Right ventricle myocardium superior (tissue), 1 donor: ENCODE measurements at regions not wholly inside any gene's neighbourhood (a gene's known extent, or its start where the extent isn't known, plus 50 kb on each side); places are given as distances from the start of the nearest gene placed in this dataset.
"Not testable (repeated sequence)": the region's sequence is repeated elsewhere in the genome, so short reads cannot be mapped to it uniquely, and the experiment has no call there.

Source experiments
- ATAC-seq: fragments of 200-7000 bp; cut with Tn5 transposase; one replicate; pipeline ENCODE4 v1.9.1; 2020; ENCODE audit warnings: mild to moderate bottlenecking; ENCODE audit not compliant: poor library complexity
- DNase-seq: peaks from one replicate; pipeline ENCODE4 v3.0.0-alpha.2; 2020
- intact Hi-C: fragments of 100-400 bp; cut with DNase I; formaldehyde crosslinking; loops from one replicate; pipeline ENCODE4 v1.11.2; 2022
- donor health status: DM: no; HTN: yes; CAD: no; lungs with severe emphysema.

DNA sequence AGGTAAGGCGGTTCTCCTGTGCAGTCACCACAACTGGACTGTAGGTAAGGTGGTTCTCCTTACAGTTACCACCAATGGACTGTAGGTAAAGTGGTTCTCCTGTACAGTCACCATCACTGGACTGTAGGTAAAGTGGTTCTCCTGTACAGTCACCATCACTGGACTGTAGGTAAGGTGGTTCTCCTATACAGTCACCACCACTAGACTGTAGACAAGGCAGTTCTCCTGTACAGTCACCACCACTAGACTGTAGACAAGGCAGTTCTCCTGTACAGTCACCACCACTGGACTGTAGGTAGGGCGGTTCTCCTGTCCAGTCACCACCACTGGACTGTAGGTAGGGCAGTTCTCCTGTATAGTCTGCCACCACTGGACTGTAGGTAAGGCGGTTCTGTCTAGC is 212.3 kb downstream of the TFAP2A start:
- ATAC-seq: no peak
- DNase-seq: no peak
- intact Hi-C loops: no loop called here

DNA sequence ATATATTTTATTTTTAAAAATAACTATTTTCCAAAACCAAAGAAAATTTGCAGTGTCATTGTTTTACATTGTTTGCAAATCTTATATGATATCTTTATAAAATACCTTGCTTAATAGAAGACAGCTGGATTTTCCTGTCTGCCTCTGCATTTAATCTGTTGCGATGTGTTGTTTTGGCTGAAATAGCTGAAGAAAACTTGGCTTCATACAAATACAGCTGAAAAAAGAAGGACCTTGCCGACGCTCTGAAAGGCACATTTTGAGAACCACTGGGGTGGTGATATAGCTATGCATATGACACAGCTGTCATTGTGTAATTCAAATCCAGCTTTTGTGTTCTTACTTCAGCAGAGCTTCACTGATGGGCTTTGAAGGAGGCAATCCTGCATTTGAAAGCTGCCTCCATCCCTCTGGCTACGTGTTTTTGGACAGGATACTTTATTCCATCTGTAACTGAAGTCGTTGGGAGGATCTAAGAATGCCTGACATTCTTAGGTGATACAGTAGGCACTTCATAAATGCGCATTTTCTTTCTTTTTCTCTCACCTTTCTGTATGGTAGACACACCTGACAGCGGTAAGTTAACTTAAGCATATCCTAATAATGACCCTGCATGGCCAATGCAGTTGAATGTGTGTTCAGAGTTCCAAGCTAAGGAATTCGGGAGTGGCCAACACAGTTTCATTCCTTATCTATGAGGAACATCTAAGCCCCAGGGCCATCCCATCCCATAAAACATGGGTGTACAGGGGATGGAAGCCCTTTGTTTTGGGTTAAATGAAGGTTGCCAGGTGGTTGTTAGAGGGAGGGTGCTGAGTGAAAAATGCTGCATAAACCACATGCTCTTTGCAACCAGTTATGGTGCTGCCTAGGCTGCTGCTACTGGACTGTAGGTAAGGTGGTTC is 213.0 kb downstream of the TFAP2A start:
- DNase-seq (no peak), ATAC-seq (no peak)
- intact Hi-C loops: no loop called here

DNA sequence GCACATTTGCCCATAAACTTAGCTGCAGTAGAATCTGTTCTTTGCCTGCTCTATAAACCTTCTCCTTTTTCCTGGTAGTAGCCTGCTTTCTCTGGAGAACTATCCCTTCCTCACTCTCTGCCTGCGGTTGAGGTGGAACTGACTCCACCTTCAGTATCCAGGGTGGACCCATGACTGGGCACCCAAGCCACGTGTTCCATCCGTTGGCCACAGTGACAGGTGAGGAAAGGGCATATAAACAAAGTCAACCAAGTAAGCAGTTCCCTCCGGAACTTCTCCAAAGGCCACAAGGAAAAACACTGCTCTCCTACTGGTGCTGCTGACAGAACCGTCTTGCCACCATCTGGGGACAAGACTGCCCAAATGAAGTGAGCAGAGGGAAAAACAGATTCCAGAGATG is 218.8 kb downstream of the TFAP2A start:
- ATAC-seq: no peak
- DNase-seq: no peak
- intact Hi-C loops: no loop called here

DNA sequence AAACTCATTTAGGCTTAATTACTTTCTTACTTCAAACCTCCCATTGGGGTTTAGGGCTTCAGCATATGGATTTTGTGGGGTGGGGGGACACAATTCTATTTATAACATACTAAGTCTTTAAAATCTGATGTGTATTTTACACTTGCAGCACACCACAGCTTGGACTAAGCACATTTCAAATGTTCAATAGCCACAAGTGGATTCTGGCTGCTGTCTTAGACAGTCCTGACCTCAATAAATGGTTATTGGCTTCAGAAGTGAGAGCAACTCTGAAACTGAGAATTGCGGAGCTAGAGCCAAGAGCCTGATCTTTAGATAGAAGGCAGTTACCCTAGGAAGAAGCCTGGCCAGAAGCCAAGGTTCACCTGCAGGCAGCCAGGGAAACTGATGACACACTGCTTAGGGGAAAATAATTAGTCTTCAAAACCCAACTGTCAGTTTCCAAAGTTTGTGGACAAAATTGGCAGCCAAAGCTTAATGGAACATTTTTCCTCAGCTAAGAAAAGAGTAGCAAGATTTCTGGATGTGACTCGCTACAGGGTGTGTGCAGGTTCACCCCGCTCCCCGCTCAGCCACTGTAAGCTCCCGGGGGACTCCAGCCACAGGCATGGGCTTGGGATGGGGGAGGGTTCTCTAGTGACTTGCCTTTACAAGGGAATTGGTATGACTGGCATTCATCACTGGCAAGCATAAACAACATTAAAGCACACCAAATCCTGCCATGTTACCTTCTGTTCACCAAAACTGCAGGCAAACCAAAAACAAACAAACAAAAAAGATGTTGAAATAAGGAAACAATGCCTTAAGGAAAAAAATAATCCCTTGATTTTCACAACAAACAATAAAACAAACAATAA is 219.8 kb downstream of the TFAP2A start:
- intact Hi-C loops: no loop called here
- DNase-seq (no peak), ATAC-seq (no peak)

DNA sequence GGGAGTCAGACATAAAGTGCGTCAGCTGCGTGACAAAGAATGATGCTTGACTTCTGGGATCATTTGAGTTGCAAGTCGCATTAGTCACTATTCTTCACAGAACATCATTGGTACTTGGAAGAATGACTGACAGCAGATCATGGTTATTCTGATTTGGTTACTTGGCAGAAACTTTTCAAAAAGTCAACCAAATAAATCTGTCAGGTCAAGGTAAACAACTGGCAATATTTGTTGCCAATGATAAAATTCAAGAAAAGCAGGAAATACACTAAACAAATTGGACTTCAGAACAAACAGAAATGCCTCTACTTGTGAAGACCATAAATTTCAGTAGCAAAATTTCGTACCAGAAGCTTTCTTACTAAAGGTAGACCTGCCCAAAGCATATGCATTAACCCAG is 221.6 kb downstream of the TFAP2A start:
- ATAC-seq (no peak), DNase-seq (no peak)
- intact Hi-C loops: no loop called here

DNA sequence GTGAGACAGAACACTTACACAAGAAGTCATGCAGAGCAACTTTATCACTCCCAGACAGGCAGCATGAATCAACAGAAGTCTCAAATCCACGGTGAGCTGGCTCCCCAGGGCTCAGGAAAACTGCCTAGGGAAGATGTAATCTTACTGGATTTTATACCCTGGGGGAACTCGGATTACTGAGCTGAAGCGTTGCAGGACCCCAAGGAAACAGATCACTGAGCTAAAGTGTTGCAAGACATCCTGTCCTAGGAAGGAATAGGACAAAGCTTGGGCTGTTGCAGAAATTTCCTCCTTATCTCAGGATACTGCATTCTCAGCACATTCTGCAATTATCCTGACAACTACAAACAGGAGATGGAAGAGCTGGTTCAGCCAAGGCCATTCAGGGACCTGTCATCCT is 224.8 kb downstream of the TFAP2A start:
- DNase-seq: no peak
- ATAC-seq: no peak
- intact Hi-C loops: no loop called here

DNA sequence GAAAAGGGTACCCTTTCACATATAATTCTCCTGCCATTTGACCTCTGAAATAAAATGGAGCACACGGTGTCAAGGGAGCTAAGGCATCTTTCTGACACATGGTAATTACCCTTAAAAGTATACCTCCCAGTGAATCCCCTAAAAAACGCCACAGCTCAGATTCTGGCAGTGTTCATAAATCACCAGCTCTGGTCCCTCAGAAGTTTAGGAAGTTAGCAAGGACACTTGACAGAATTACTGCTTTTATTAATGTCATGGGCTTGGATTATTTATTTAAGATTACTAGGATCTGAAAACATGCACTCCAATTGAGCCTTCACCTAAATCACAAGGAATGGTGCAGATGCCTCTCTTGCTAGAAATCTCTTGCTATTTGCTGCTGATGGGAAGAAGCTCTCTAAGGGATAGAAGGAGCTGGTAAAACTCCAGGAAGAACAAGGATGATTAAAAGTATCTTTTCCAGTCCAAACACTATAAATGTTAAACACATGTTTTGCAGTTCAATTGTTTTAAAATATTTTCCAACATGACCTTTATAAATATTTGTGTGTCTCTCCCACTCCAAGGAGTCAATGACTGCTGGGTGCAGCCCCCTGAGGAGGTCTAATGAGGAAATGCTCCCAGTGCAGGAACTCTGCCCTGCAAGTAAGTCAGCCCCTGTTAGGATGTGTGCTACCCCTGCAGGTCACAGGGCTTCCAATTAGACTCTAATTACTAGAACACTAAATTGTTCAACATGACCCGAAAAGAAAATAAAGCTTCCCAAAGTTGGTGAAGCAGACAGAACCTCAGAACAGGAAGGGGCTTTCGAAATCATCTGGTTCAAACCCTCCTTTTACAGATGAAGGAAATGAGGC is 230.3 kb downstream of the TFAP2A start:
- ATAC-seq (no peak), DNase-seq (no peak)
- intact Hi-C loops: no loop called here

DNA sequence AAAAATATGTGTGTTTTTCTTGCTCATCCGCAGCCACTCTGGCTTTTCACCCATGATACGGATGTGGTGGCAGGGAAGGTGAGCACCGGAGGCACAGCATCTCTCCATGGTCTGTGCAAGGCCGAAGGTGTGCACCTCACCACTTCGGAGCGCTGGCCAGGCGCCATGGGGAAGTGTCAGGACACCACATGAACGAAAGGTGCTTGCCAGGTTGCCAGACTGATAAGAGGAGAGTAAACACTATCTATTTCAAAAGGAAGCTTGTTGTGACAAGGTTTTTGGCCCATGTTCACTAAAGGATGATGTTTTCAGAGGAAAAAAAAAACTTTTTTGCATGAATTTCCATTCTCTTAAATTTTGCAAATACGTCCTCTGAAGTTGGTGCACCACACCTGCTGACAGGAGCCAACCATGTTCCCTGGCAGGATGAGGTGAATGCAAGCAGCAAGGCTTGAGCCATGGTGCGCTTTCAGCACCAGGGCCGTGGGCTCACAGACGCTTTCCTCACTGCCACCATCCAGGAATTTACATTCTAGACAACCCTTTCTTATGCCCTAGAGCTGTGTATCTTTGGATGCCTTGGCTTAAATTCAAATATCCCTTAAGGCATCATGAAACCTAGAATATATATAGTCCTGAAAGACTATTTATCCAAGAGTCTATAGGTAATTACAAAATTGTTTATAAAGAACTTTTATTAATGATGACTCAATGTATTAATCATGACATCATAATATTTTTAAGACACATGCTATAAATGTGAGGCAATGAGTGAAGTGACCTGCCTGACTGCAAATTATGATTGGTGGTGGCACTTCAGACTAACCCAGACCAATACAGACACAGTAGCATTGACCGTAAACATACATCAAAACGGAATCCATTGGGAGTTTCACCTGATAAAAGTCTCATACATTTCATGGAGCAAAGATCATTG is 234.5 kb downstream of the TFAP2A start:
- intact Hi-C loops: no loop called here
- no peak for DNase-seq
- no peak for ATAC-seq

DNA sequence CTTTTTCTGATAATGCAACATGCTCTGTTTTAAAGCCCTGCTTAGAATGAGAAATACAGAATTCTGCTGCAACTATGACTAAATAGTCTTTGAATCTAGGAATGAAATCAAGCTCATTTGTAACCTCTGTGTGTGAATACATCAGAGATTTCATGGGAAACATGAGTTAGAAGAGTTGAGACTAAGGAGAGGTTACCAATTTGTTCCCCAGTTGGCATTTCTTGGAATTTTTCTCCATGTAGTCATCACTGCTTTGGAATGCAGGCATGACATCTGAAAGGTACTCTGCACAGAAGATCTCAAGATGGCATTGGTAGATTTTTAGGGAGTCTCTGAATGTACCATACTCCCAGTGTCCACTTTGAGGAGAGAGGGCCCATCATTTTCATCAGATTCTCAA is 237.2 kb downstream of the TFAP2A start:
- DNase-seq: no peak
- intact Hi-C loops: no loop called here

DNA sequence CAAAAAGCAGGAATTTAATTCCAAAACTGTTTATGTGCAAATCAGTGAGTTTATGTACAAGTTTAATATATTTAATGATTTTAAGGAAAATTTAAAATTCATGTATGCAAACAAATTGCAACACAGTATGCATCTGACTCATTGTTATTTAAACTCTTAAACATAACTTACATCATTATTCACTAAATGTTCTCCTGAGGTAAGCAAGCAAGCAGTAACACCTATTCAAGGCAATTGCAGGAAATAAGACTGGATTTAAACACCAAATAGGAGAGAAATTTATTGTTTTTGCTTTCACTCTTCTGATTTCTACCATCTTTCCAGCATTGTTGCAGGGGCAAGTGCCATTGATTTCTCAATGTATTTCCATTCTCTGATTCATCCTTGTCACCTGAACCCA is 239.5 kb downstream of the TFAP2A start:
- intact Hi-C loops: no loop called here
- ATAC-seq (no peak), DNase-seq (no peak)

More for the DNA sequence above, 237.2 kb downstream of the TFAP2A start:
- ATAC-seq: no peak

DNA sequence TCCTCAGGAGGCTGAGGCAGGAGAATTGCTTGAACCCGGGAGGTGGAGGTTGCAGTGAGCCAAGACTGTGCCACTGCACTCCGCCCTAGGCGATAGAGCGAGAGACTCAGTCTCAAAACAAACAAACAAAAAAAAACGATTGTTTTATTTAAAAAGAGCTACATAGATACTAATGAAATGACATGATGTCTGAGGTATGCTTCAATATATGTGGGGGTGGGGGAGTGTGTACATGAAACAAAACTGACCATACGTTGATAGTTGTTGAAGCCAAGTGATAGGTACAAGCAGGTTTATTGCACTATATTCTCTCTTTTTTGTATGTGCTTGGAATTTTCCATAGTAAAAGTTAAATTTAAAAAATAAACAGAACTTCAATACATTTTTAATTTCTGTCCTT is 240.1 kb downstream of the TFAP2A start:
- DNase-seq (no peak), ATAC-seq (no peak)
- intact Hi-C loops: no loop called here

DNA sequence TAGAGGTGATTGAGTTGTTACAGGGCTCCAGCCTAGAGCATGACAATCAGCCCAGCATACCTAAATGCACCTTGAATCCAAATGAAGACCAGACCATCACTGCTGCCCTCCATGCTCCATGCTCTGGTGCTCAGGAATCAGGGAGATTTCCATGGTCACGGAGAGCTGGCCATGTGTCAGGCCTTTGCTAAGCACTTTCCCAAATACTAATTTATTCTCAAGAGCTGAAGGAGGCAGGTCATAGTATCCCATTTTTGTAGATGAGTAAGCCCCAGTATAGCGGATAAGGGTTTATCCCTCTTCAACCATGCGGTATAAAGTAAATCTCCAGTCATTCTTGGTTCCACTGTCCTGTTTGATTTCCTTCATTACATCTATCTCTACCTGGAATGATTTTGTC is 240.8 kb downstream of the TFAP2A start:
- DNase-seq (no peak), ATAC-seq (no peak)
- intact Hi-C loops: no loop called here

DNA sequence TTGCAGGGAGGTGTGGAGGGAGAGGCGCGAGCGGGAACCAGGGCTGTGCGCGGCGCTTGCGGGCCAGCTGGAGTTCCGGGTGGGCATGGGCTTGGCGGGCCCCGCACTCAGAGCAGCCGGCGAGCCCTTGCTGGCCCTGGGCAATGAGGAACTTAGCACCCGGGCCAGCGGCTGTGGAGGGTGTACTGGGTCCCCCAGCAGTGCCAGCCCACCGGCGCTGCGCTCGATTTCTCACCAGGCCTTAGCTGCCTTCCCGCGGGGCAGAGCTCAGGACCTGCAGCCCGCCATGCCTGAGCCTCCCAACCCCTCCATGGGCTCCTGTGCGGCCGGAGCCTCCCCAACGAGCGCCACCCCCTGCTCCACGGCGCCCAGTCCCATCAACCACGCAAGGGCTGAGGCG is 243.2 kb downstream of the TFAP2A start:
- DNase-seq, intact Hi-C loops, ATAC-seq: not testable (repeated sequence)

DNA sequence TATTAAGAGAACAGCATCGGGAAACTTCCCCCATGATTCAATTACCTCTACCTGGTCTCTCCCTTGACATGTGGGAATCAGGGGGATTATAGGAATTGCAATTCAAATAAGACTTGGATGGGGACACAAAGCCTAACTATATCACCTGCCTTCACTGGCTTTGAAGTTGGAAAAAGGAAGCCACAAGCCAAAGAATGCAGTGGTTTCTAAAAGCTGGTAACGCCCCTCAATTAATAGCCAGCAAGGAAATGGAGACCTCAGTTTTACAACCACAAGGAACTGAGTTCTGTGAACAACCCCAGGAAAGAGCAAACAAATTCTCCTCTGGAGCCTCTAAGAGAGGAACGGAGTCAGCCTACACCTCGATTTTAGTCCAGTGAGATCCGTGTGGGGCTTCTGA is 244.1 kb downstream of the TFAP2A start:
- ATAC-seq (no peak), DNase-seq (no peak)
- intact Hi-C loops: no loop called here

DNA sequence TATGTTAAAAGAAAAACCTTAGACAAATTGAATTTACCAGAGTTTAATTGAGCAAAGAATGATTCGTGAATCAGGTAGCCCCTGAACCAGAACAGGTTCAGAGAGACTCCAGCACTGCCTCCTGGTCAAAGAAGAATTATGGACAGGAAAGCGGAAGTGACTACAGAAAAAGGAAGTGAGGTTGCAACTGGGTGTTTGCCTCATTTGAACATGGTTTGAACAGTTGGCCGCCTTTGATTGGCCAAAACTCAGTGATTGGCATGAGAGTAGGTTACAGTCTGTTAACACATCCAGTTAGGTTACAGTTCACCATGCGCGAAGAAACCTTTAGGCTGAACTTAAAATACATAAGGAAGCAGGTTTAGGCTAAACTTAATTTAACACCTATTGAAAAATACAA is 248.8 kb downstream of the TFAP2A start:
- intact Hi-C loops: no loop called here
- ATAC-seq (no peak), DNase-seq (no peak)

DNA sequence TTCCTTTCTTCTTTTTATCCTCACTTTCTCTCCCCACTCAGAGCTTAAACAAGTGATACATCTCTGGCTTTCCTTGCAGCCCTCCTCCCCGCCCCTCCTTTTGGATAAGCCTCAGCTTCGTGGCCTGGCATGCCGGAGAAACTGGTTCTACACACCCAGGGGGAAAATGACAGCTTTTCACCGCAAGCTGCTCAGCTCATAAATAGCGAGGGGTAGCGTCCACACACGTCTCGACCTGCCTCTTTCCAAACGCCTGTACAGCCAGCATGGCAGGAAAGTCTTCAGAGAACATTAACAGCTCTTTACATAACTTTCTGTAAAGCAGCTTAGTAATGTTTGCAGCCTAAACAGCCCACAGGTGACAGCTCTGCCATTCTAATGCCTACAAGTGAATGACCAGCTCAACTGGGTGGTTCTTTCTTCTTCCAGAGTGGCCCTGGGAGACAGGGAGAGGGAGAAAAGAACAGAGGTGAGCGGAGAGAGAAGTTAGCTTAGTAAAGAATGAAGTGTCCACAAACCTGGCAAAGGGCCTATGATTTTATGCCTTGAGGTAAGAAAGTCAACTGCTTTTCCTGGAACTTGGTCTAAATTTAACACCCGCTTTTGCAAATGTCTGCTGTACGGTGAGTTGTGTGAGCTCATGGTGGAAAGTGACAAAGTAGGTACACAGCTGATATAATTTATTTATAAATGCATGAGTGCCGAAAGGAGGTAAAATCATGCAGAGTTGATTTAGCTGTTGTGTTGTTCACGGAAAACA is 251.5 kb downstream of the TFAP2A start:
- no peak for DNase-seq
- intact Hi-C loops: no loop called here
- ATAC-seq: no peak

DNA sequence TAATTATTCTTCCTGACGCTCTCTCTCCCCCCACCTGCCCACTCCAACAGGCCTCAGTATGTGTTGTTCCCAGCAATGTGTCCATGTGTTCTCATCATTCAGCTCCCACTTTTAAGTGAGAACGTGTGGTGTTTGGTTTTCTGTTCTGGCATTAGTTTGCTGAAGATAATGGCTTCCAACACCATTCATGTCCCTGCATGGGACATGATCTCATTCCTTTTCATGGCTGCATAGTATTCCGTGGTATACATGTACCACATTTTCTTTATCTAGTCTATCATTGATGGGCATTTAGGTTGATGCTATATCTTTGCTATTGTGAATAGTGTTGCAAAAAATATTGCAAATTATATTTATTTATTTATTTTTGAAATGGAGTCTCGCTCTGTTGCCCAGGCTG is 258.0 kb downstream of the TFAP2A start:
- intact Hi-C loops: no loop called here
- ATAC-seq: no peak
- DNase-seq: no peak
